ENCODE measurements at regions not wholly inside any gene's neighbourhood (a gene's known extent, or its start where the extent isn't known, plus 50 kb on each side); places are given as distances from the start of the nearest gene placed in this dataset.

GRCh38 chr22:48949375-48950149 lies 878.1 kb downstream of the BRD1 start (continued):
- TF ChIP-seq CTCF (conservative IDR thresholded peaks at IDR 0.05; ENCODE audit: low read depth in 2 of 2) (no peak), STAT1 (IDR thresholded peaks at IDR 0.05; ENCODE audit: unreplicated experiment) (no peak), EZH2 (IDR thresholded peaks at IDR 0.05; ENCODE audit: low read depth, unreplicated experiment) (no peak), NANOG (IDR thresholded peaks at IDR 0.05; ENCODE audit: borderline replicate concordance) (no peak), ZNF114 (CRISPR knock-in tag; IDR thresholded peaks at IDR 0.05) (no peak)

- Histone ChIP-seq H3K9me2 (ENCODE audit: insufficient read depth) (no peaks in the 10 kb centered on the region), H3K27me3 (ENCODE audit: insufficient read depth) (no peaks in the 10 kb centered on the region), H4K20me1 (replicated peaks; ENCODE audit: insufficient read depth) (no peaks in the 10 kb centered on the region), H3K4me2 (no peak overlapping the region), H3K4me1 (ENCODE audit: insufficient read depth) (no peaks in the 10 kb centered on the region), H3K36me3 (ENCODE audit: insufficient read depth) (no peaks in the 10 kb centered on the region), H2AFZ (no peak overlapping the region), H3F3A (replicated peaks; ENCODE audit: low read depth) (no peaks in the 10 kb centered on the region), H3K4me3 (no peak overlapping the region), H3K79me2 (replicated peaks; ENCODE audit: insufficient read depth) (no peaks in the 10 kb centered on the region), H3K27ac (ENCODE audit: low read depth) (no peak overlapping the region)
- Mint-ChIP-seq H3K27me3 (ENCODE audit: insufficient read depth, low read depth, poor library complexity) (peaks cover 12% of the 10 kb centered on the region), H3K4me1 (0 out of 3 replicates have a peak, but pooled peaks cover 5% of the 10 kb centered on the region), H3K9me3 (no peaks in the 10 kb centered on the region; the same call in 2 of the 3 replicates), H3K36me3 (ENCODE audit: low read depth) (no peaks in the 10 kb centered on the region), H3K4me3 (no peak overlapping the region), H3K27ac (no peak overlapping the region)
- ATAC-seq (no peak), DNase-seq (ENCODE audit: low spot score) (no peak)
- no peak for TF ChIP-seq ZNF114 (CRISPR knock-in tag; IDR thresholded peaks at IDR 0.05)
- no peak for TF ChIP-seq EZH2phosphoT487 (IDR thresholded peaks at IDR 0.05; ENCODE audit: unreplicated experiment)
- no peak for TF ChIP-seq ZNF331 (CRISPR knock-in tag; IDR thresholded peaks at IDR 0.05; ENCODE audit: low read depth)
- TF ChIP-seq CREB1 (CRISPR knock-in tag; IDR thresholded peaks at IDR 0.05; ENCODE audit: low read depth) = no peak
- TF ChIP-seq ETS1 (IDR thresholded peaks at IDR 0.05) = no peak
- TF ChIP-seq JUNB (IDR thresholded peaks at IDR 0.05; ENCODE audit: unreplicated experiment) = no peak
- TF ChIP-seq EZH2 (IDR thresholded peaks at IDR 0.05; ENCODE audit: low read depth, unreplicated experiment) = no peak
- TF ChIP-seq CTCF (conservative IDR thresholded peaks at IDR 0.05; ENCODE audit: low read depth in 2 of 2) = no peak
- no peak for TF ChIP-seq NANOG (IDR thresholded peaks at IDR 0.05; ENCODE audit: borderline replicate concordance)
Measured at GRCh38 chr22:48948575-48949170, 879.0 kb downstream of the BRD1 start.

Measured in GM23338 (cell line).